Stomach (tissue), 8 donors: ENCODE measurements at regions not wholly inside any gene's neighbourhood (a gene's known extent, or its start where the extent isn't known, plus 50 kb on each side); places are given as distances from the start of the nearest gene placed in this dataset.

Experiments
- DNase-seq, 2 donors: peaks; one replicate each; pipeline versions ENCODE4 v3.0.0 to v3.0.0-alpha.2; 2013 to 2019
- H3K27ac ChIP-seq, 5 donors: fragments of 200-600 bp in 4 of 5; sonication (generic) in 4 of 5; one replicate each; pipeline ENCODE4 v1.5.1; 2013 to 2019; ENCODE audit warnings: mild to moderate bottlenecking in 1 of 5, moderate library complexity in 1 of 5
- H3K27me3 ChIP-seq, 3 donors: fragments of 200-600 bp; sonication (generic); one replicate each; pipeline ENCODE4 v1.5.1; 2017 to 2019; ENCODE audit warnings: mixed run types in 1 of 3
- H3K36me3 ChIP-seq, 4 donors: fragments of 200-600 bp; sonication (generic); 1 replicate in 3 of 4; 2 replicates in 1 of 4; pipeline ENCODE4 v1.5.1; 2016 to 2019
- H3K4me1 ChIP-seq, 4 donors: fragments of 200-600 bp; sonication (generic); one replicate each; pipeline ENCODE4 v1.5.1; 2016 to 2019
- H3K4me3 ChIP-seq, 4 donors: fragments of 200-600 bp; sonication (generic) in 3 of 4; one replicate each; pipeline ENCODE4 v1.5.1; 2016 to 2019; ENCODE audit warnings: mild to moderate bottlenecking in 1 of 4
- H3K9me3 ChIP-seq, 4 donors: fragments of 200-600 bp; sonication (generic); one replicate each; pipeline ENCODE4 v1.5.1; 2016 to 2019
- CTCF ChIP-seq, 7 experiments: fragments of 450-650 bp in 4 of 7; fragments of 200-600 bp in 3 of 7; sonication (generic) in 3 of 7; IDR thresholded peaks; one replicate each; pipeline ENCODE4 v1.5.1; 2016 to 2019; ENCODE audit warnings: antibody characterized with exemption in 7 of 7, control low read depth in 2 of 7, mild to moderate bottlenecking in 1 of 7
- EP300 ChIP-seq: sonication (generic); formaldehyde crosslinking; IDR thresholded peaks from one replicate; pipeline ENCODE4 v1.6.1; 2017; ENCODE audit warnings: antibody characterized with exemption
- POLR2A ChIP-seq, 4 donors: fragments of 450-650 bp; IDR thresholded peaks; one replicate each; pipeline ENCODE4 v1.6.1; 2016; ENCODE audit warnings: antibody characterized with exemption in 4 of 4, control low read depth in 2 of 4, mild to moderate bottlenecking in 1 of 4, moderate library complexity in 1 of 4
- POLR2AphosphoS5 ChIP-seq, 3 donors: sonication (generic); formaldehyde crosslinking; IDR thresholded peaks; one replicate each; pipeline ENCODE4 v1.6.1; 2016; ENCODE audit warnings: antibody characterized with exemption in 3 of 3
- WGBS, 5 donors: extraction: QIAGEN DNeasy Blood & Tissue Kit in 3 of 5; methylation state at CpG; one replicate each; pipeline versions ENCODE4 v1.1.5 to v1.1.7; 2013 to 2018; 5-methylcytosine and 5-hydroxymethylcytosine counted together
- intact Hi-C: fragments of 100-400 bp; cut with DNase I; formaldehyde crosslinking; loops from one replicate; pipeline ENCODE4 v1.15.1; 2023; ENCODE audit warnings: low total_unique reads
- donor health status: healthy with polysubstance abuse.
- donor health status: Bipolar disorder and iron deficiency.
- donor health status: healthy.

GRCh38 chr1:101178688-101179491, 57.9 kb upstream of the S1PR1 start:
- no peaks in the 10 kb centered on the region for H3K4me1 ChIP-seq
- no peaks in the 10 kb centered on the region for H3K36me3 ChIP-seq
- intact Hi-C loops, result no loop called here
- H3K27ac ChIP-seq, result no peak overlapping the region
- H3K9me3 ChIP-seq, result no peaks in the 10 kb centered on the region
- DNase-seq, result peak in 1 of 2 donors; percentile 7
- TF ChIP-seq POLR2AphosphoS5 (IDR thresholded peaks at IDR 0.05) (no peak), POLR2A (IDR thresholded peaks at IDR 0.05) (no peak), CTCF (IDR thresholded peaks at IDR 0.05) (no peak), EP300 (no peak)
- no peaks in the 10 kb centered on the region for H3K27me3 ChIP-seq
- no peak overlapping the region for H3K4me3 ChIP-seq
- 64 to 72% (median 70%) methylated on average over 8 of the region's 8 CpGs for WGBS, 5 donors

- Histone ChIP-seq H3K27me3 (no peaks in the 10 kb centered on the region), H3K27ac (no peak overlapping the region), H3K4me1 (no peaks in the 10 kb centered on the region), H3K4me3 (no peak overlapping the region), H3K36me3 (no peaks in the 10 kb centered on the region), H3K9me3 (no peaks in the 10 kb centered on the region)
- intact Hi-C loops, result no loop called here
- TF ChIP-seq POLR2A (IDR thresholded peaks at IDR 0.05) (no peak), CTCF (IDR thresholded peaks at IDR 0.05) (no peak), POLR2AphosphoS5 (IDR thresholded peaks at IDR 0.05) (no peak), EP300 (no peak)
- WGBS, 5 donors, result 67 to 90% (median 88%) methylated on average over 1 of the region's 1 CpG
- no peak for DNase-seq
These were observed 58.5 kb upstream of the S1PR1 start for GRCh38 chr1:101178341-101178687.

- DNase-seq, result no peak
- Histone ChIP-seq H3K36me3 (no peaks in the 10 kb centered on the region), H3K27ac (no peak overlapping the region), H3K27me3 (no peaks in the 10 kb centered on the region), H3K4me3 (no peak overlapping the region), H3K9me3 (no peaks in the 10 kb centered on the region), H3K4me1 (no peaks in the 10 kb centered on the region)
- WGBS, 5 donors, result 78 to 95% (median 85%) methylated on average over 1 of the region's 1 CpG
- intact Hi-C loops, result no loop called here
- TF ChIP-seq POLR2AphosphoS5 (IDR thresholded peaks at IDR 0.05) (no peak), CTCF (IDR thresholded peaks at IDR 0.05) (no peak), EP300 (no peak), POLR2A (IDR thresholded peaks at IDR 0.05) (no peak)
These were observed 60.9 kb upstream of the S1PR1 start for GRCh38 chr1:101175886-101176285.

GRCh38 chr1:101175466-101175865, 61.4 kb upstream of the S1PR1 start:
- no peak for DNase-seq
- H3K4me1 ChIP-seq, result no peaks in the 10 kb centered on the region
- no peaks in the 10 kb centered on the region for H3K36me3 ChIP-seq
- H3K4me3 ChIP-seq, result no peak overlapping the region
- H3K27ac ChIP-seq, result no peak overlapping the region
- TF ChIP-seq EP300 (no peak), POLR2AphosphoS5 (IDR thresholded peaks at IDR 0.05) (no peak), POLR2A (IDR thresholded peaks at IDR 0.05) (no peak), CTCF (IDR thresholded peaks at IDR 0.05) (no peak)
- intact Hi-C loops, result no loop called here
- no peaks in the 10 kb centered on the region for H3K27me3 ChIP-seq
- 65 to 73% (median 70%) methylated on average over 3 of the region's 3 CpGs for WGBS, 5 donors
- H3K9me3 ChIP-seq, result no peaks in the 10 kb centered on the region
